Epidermal melanocyte (primary cell): ENCODE measurements at regions not wholly inside any gene's neighbourhood (a gene's known extent, or its start where the extent isn't known, plus 50 kb on each side); places are given as distances from the start of the nearest gene placed in this dataset.

Experiments used
- DNase-seq: peaks from one replicate; pipeline ENCODE4 v3.0.0; 2011; ENCODE audit warnings: low spot score; ENCODE audit not compliant: insufficient read length

DNA sequence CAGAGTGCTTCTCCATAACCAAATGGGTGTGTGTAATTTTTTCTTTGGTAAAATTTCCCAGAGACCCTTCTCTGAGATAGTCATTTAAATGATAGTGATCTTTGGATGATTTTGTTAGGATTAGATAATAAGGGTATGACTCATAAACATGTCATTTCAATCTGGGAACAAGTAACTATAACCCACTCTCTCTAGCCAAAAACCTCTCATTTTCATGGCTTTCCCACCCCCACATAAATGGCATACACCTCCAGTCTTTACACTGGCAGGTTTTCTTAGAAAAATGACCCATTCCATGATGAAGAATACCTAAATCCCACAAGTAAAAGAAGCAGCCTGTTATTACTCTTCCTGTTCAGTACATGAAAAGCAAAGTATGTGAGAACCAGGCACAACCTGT lies 572.0 kb upstream of the ZEB2 start:
- no peak for DNase-seq

- DNase-seq, result no peak
Observed at GRCh38 chr2:145090841-145091761, 571.2 kb upstream of the ZEB2 start.

- no peak for DNase-seq
Observed at GRCh38 chr2:145088756-145089155, 568.8 kb upstream of the ZEB2 start.

DNA sequence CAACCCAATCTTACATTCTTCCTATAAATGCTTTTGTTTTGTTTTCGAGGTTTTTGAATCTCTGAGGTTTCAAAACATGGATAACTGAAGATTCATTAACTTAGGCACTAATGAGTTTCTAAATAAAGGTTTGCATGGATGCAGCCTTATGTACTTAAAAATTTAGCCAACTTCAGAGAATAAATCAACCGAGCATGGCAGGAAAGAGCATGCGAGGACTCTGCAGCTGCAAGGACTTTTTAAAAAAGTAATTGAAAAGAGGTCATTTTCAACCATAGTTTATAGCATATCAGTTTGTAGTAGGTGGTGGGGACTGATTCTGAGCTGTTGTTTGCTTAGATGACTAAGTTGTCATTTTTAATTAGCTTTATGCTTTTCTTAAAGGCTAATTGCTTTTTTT lies 567.0 kb upstream of the ZEB2 start:
- no peak for DNase-seq

- DNase-seq, result no peak
Observed at GRCh38 chr2:145085612-145086011, 565.7 kb upstream of the ZEB2 start.

GRCh38 chr2:145080426-145080825 lies 560.5 kb upstream of the ZEB2 start:
- no peak for DNase-seq

- no peak for DNase-seq
Observed at GRCh38 chr2:145079641-145080040, 559.7 kb upstream of the ZEB2 start.

GRCh38 chr2:145078923-145079322 lies 559.0 kb upstream of the ZEB2 start:
- DNase-seq, result no peak

GRCh38 chr2:145076085-145076484 lies 556.2 kb upstream of the ZEB2 start:
- DNase-seq, result no peak

- no peak for DNase-seq
Observed at GRCh38 chr2:145075454-145076062, 555.6 kb upstream of the ZEB2 start.

DNA sequence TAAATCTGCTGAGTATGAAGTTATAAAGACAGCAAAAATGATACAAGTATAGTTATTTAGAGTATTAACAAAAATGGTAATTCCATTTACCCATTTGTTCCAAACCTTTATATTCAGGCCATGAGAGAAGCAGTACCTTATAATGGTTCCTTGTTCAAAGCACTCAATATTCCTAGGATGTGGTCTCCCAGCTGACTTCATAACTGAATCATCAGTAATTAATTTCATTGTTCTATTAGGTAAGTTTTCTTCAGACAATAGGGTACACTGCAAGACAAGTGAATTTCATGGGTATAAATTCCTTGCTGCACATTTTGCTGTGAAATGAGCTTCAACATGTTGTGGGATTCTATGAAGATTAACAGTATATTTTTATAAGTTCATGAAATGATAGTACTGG lies 550.8 kb upstream of the ZEB2 start:
- no peak for DNase-seq

DNA sequence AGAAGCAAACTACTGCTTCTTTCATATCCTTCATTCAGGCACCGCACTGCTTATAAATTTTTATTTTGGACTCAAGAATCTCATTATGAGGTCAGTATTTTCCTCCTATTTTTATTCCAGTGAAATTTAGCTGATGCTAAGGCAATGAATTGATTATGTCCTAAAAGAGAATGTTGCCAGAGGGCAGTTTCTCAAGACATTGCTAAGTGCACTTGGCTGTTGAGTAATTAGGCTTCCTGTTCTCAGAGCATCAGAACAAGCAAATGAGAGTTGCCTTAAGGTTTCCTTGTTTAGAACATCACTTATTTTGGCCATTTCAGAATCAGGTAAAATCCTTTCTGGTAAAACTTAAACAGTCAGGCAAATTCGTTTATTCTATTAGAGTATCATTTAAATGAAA lies 548.6 kb upstream of the ZEB2 start:
- DNase-seq, result no peak

DNA sequence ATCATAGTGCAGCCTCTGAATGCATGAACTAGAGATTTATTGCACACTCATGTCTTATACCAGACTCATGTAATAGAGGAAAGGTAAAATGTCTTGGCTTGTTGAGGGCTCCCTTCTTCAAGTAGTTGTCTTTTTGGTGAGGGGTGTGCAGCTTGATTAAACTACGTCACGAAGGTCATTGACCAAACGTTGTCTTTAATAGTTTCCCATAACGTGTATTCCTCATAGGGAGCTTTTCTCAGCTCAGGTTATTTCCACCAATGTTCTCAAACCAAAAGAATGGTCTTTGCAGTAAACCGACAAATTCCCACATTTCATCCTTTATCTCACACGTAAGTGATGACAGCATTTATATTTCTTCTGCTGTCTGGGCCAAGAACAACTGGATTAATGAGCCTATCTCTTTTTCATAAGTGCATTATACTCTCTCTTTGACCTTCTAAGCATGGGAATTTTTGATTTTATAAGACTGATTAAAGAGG lies 547.7 kb upstream of the ZEB2 start:
- DNase-seq, result no peak

DNA sequence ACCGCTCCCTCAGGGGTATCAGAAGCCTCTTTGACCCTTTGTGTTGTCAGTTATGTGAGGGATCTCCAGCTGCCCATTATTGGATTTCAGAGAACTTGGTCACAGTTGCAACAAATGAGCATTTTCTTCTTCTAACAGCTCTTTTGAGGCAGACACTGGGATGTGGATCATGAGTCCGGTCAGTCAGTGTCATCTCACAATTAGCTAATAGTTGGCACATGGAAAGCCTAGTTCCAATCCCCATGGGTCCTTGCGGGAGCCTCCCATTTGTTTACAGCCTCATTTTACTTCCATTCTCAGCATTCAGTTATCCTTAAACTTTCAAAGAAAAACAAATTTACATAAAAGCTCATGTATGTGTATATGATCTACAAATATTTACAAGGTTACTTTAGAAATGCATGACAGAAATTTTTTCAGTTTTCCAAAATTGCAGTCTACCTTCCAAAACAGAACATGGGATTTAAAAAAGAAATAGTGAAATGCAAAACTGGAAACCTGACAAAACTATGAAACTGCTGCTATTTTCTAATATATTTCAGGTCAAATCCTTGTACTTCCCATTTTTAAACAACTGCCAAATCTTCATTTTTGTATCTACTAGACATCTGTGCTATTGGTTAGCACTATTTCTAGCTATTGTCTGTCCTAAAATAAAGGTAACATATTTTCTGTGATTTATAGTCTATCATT lies 547.1 kb upstream of the ZEB2 start:
- no peak for DNase-seq

GRCh38 chr2:145066151-145066661 lies 546.3 kb upstream of the ZEB2 start:
- no peak for DNase-seq

GRCh38 chr2:145065342-145065741 lies 545.4 kb upstream of the ZEB2 start:
- DNase-seq, result no peak

DNA sequence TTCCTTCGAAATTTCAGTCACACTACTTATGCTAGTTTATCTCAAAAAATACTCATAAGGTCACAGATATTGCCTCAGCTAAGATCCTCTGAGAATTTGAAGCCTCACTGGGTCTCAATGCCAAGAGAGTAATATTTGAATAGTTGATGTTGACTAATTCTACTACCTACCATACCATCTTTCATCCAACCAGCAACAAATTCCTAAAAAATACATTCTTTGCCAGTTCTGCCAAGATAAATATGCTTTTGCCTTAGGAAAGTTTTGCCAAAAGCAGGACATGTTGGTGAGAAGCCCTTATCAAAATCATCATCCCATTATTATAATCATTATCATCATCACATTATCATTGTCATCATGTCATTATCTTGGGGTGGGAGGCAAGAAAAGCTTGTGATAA lies 544.6 kb upstream of the ZEB2 start:
- no peak for DNase-seq

GRCh38 chr2:145060876-145061275 lies 541.0 kb upstream of the ZEB2 start:
- no peak for DNase-seq

GRCh38 chr2:145059914-145060313 lies 540.0 kb upstream of the ZEB2 start:
- DNase-seq, result no peak

DNA sequence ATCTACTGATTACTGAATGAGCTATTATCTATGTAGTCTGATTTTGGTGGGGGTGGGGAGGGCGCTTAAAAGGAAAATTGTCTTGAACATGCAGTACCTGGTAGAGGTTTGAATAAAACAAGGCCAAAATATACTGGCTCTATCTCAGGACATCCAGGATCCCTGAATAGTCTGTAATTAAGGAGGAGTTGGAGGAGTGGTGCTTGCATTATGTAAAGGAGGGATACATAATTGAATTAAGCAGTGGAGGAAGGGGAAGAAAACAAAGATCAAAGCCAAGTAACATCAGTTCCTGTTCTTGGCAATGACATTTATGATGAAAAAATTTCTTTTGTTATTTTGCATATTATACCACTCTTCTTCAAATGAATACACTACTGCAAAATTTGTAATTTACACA lies 539.4 kb upstream of the ZEB2 start:
- no peak for DNase-seq

DNA sequence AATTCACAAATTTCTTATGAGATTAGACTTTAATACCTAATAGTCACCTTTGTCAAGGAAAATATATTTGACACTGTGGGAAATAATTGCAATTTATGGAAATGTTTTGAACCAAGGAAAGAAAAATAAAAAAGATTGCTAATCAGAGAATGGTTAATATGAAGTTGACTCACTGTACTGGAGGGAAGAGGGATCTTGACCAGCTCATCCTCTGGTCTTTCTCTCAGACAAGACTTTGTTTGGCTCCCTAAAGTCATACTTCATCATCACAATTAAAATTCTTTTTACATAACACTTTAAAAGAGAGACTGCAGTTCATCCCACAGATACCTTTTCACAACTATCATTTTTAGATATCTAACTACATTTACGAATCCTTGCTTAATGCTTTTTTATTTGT lies 538.5 kb upstream of the ZEB2 start:
- no peak for DNase-seq

- DNase-seq, result no peak
Observed at GRCh38 chr2:145055651-145056050, 535.7 kb upstream of the ZEB2 start.
